D721Med (cell line): ENCODE measurements at regions not wholly inside any gene's neighbourhood (a gene's known extent, or its start where the extent isn't known, plus 50 kb on each side); places are given as distances from the start of the nearest gene placed in this dataset.

ENCODE experiments used
- DNase-seq: peaks from one replicate; pipeline ENCODE4 v3.0.0; 2011; ENCODE audit warnings: low spot score; ENCODE audit not compliant: insufficient read length
- FAIRE-seq: peaks from 2 replicates; lab custom pipeline; 2011; peaks lifted over from hg19 to GRCh38; lab: Jason Lieb, UNC
- CTCF ChIP-seq: IDR thresholded peaks from 2 replicates; pipeline ENCODE4 v1.5.1; 2012; ENCODE audit warnings: mild to moderate bottlenecking, control low read depth; ENCODE audit not compliant: insufficient read depth; ENCODE audit errors: missing control alignments

- DNase-seq (no peak), FAIRE-seq (no peak)
- TF ChIP-seq CTCF: no peak
Observed at GRCh38 chr2:190121305-190121704, 58.8 kb upstream of the MSTN start.

GRCh38 chr2:190119923-190120590 lies 57.5 kb upstream of the MSTN start:
- TF ChIP-seq CTCF: no peak
- DNase-seq (no peak), FAIRE-seq (no peak)

GRCh38 chr2:190119257-190119656 lies 56.7 kb upstream of the MSTN start:
- DNase-seq (no peak), FAIRE-seq (no peak)
- TF ChIP-seq CTCF: no peak

- DNase-seq: no peak
- TF ChIP-seq CTCF: no peak
- FAIRE-seq: no peak
Observed at GRCh38 chr2:190117305-190117704, 54.8 kb upstream of the MSTN start.

GRCh38 chr2:190113000-190113399 lies 50.5 kb upstream of the MSTN start:
- no peak for DNase-seq
- FAIRE-seq: no peak
- no peak for TF ChIP-seq CTCF
